HEK293 (cell line): ENCODE measurements at regions not wholly inside any gene's neighbourhood (a gene's known extent, or its start where the extent isn't known, plus 50 kb on each side); places are given as distances from the start of the nearest gene placed in this dataset.

Experiments
- CTCF ChIP-seq: fragments of 450-650 bp; formaldehyde crosslinking; IDR thresholded peaks from 2 replicates; pipeline ENCODE4 v1.5.1; 2016; ENCODE audit warnings: missing biosample characterization, missing genetic modification characterization
- HIC1 ChIP-seq: fragments of 450-650 bp; formaldehyde crosslinking; IDR thresholded peaks from 2 replicates; pipeline ENCODE4 v1.5.1; 2016; ENCODE audit warnings: missing biosample characterization, missing genetic modification characterization
- IKZF3 ChIP-seq: fragments of 450-650 bp; IDR thresholded peaks from 2 replicates; pipeline ENCODE4 v1.5.0; 2018; ENCODE audit warnings: missing biosample characterization, mild to moderate bottlenecking, missing genetic modification characterization, moderate library complexity
- PRDM10 ChIP-seq: fragments of 450-650 bp; formaldehyde crosslinking; IDR thresholded peaks from 2 replicates; pipeline ENCODE4 v1.5.1; 2016; ENCODE audit warnings: missing biosample characterization, missing genetic modification characterization
- ZNF121 ChIP-seq: fragments of 450-650 bp; formaldehyde crosslinking; IDR thresholded peaks from 2 replicates; pipeline ENCODE4 v1.5.1; 2016; ENCODE audit warnings: missing biosample characterization, missing genetic modification characterization
- ZNF292 ChIP-seq: fragments of 450-650 bp; formaldehyde crosslinking; IDR thresholded peaks from 2 replicates; pipeline ENCODE4 v1.5.1; 2016; ENCODE audit warnings: low read depth, missing biosample characterization, missing genetic modification characterization, borderline replicate concordance
- ZNF37A ChIP-seq: fragments of 450-650 bp; IDR thresholded peaks from 2 replicates; pipeline ENCODE4 v1.5.1; 2018; ENCODE audit warnings: missing biosample characterization, missing genetic modification characterization
- ZNF549 ChIP-seq: fragments of 450-650 bp; IDR thresholded peaks from 2 replicates; pipeline ENCODE4 v1.5.1; 2018; ENCODE audit warnings: missing biosample characterization, missing genetic modification characterization, mild to moderate bottlenecking, inconsistent platforms, moderate library complexity
- ZNF639 ChIP-seq: fragments of 450-650 bp; formaldehyde crosslinking; IDR thresholded peaks from 2 replicates; pipeline ENCODE4 v1.5.1; 2016; ENCODE audit warnings: missing biosample characterization, missing genetic modification characterization
- ZSCAN23 ChIP-seq: fragments of 450-650 bp; formaldehyde crosslinking; IDR thresholded peaks from 2 replicates; pipeline ENCODE4 v1.5.1; 2016; ENCODE audit warnings: missing biosample characterization, missing genetic modification characterization
- TF ChIP-seq, protein P1 (sequence below): fragments of 450-650 bp; formaldehyde crosslinking; IDR thresholded peaks from 2 replicates; pipeline ENCODE4 v1.5.1; 2016; ENCODE audit warnings: missing biosample characterization, missing genetic modification characterization
- TF ChIP-seq, protein P2 (sequence below): fragments of 450-650 bp; IDR thresholded peaks from 2 replicates; pipeline ENCODE4 v1.5.1; 2018; ENCODE audit warnings: missing biosample characterization, mild to moderate bottlenecking, missing genetic modification characterization

DNA sequence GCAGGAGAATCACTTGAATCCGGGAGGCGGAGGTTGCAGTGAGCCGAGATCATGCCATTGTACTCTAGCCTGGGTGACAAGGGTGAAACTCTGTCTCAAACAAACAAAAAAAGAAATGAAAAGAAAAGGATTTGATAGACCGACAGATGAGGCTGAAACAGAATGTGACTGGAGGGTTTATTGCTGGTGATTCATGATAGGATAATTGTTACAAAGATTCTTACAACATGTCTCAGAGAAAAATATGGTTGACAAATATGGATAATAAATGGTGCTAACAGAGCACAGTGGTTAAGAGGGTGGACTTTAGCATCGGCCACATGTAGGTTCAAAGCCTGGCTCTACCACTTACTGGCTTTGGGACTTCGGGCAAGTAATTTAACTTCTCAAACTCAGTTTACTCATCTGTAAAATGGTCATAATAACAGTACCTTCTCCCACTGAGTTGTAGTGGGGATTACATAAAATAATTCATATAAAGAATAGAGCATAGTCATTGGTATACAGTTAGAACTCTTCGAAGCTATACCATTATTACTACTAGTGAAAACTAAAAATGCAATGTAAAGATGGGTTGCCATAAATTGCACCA lies 131.9 kb downstream of the MAP3K7 start:
- TF ChIP-seq ZNF549 = no peak
- TF ChIP-seq CTCF (tag by site-specific recombination) = no peak
- TF ChIP-seq, protein P1, sequence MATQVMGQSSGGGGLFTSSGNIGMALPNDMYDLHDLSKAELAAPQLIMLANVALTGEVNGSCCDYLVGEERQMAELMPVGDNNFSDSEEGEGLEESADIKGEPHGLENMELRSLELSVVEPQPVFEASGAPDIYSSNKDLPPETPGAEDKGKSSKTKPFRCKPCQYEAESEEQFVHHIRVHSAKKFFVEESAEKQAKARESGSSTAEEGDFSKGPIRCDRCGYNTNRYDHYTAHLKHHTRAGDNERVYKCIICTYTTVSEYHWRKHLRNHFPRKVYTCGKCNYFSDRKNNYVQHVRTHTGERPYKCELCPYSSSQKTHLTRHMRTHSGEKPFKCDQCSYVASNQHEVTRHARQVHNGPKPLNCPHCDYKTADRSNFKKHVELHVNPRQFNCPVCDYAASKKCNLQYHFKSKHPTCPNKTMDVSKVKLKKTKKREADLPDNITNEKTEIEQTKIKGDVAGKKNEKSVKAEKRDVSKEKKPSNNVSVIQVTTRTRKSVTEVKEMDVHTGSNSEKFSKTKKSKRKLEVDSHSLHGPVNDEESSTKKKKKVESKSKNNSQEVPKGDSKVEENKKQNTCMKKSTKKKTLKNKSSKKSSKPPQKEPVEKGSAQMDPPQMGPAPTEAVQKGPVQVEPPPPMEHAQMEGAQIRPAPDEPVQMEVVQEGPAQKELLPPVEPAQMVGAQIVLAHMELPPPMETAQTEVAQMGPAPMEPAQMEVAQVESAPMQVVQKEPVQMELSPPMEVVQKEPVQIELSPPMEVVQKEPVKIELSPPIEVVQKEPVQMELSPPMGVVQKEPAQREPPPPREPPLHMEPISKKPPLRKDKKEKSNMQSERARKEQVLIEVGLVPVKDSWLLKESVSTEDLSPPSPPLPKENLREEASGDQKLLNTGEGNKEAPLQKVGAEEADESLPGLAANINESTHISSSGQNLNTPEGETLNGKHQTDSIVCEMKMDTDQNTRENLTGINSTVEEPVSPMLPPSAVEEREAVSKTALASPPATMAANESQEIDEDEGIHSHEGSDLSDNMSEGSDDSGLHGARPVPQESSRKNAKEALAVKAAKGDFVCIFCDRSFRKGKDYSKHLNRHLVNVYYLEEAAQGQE (tag by site-specific recombination) = no peak
- no peak for TF ChIP-seq ZNF639 (tag by site-specific recombination)
- TF ChIP-seq ZNF121 (tag by site-specific recombination) = no peak
- no peak for TF ChIP-seq IKZF3 (tag by site-specific recombination)
- no peak for TF ChIP-seq ZNF37A
- TF ChIP-seq HIC1 (tag by site-specific recombination) = no peak
- no peak for TF ChIP-seq ZNF292 (tag by site-specific recombination)
- TF ChIP-seq, protein P2, sequence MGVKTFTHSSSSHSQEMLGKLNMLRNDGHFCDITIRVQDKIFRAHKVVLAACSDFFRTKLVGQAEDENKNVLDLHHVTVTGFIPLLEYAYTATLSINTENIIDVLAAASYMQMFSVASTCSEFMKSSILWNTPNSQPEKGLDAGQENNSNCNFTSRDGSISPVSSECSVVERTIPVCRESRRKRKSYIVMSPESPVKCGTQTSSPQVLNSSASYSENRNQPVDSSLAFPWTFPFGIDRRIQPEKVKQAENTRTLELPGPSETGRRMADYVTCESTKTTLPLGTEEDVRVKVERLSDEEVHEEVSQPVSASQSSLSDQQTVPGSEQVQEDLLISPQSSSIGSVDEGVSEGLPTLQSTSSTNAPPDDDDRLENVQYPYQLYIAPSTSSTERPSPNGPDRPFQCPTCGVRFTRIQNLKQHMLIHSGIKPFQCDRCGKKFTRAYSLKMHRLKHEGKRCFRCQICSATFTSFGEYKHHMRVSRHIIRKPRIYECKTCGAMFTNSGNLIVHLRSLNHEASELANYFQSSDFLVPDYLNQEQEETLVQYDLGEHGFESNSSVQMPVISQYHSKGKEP (tag by site-specific recombination) = no peak
- TF ChIP-seq ZSCAN23 (tag by site-specific recombination) = no peak
- no peak for TF ChIP-seq PRDM10 (tag by site-specific recombination)
